HG02798 (cell line): ENCODE measurements at regions not wholly inside any gene's neighbourhood (a gene's known extent, or its start where the extent isn't known, plus 50 kb on each side); places are given as distances from the start of the nearest gene placed in this dataset.
"Not testable (repeated sequence)": the region's sequence is repeated elsewhere in the genome, so short reads cannot be mapped to it uniquely, and the experiment has no call there.

Source experiments
- ATAC-seq: cut with Tn5 transposase; IDR thresholded peaks from one replicate; pipeline ENCODE4 v1.9.1; 2021; ENCODE audit warnings: mild to moderate bottlenecking; ENCODE audit not compliant: unreplicated experiment, poor library complexity

DNA sequence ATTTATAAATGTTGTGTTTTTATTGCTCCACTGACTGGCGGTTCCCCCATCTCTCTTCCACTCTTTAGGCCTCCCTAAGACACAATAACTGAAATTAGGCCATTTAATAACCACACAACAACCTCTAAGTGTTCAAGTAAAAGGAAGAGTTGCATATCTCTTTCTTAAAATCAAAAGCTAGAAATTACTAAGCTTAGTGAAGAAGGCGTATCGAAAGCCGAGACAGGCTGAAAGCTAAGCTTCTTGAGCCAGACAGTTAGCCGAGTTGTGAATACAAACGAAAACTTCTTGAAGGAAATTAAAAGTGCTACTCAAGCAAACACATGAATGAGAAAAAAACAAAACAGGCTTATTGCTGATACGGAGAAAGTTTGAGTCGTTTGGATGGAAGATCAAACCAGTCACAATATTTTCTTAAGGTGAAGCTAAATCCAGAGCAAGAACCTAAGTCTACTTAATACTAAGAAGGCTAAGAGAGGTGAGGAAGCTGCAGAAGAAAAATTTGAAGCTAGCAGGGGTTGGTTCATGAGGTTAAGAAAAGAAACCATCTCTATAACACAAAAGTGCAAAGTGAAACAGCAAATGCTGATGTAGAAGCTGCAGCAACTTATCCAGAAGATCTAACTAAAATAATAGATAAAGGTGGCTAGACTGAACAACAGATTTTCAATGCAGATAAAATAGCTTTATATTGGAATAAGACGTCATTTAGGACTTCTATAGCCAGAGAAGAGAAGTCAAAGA lies 194.0 kb upstream of the TTC29 start:
- peak; percentile 83 for ATAC-seq

DNA sequence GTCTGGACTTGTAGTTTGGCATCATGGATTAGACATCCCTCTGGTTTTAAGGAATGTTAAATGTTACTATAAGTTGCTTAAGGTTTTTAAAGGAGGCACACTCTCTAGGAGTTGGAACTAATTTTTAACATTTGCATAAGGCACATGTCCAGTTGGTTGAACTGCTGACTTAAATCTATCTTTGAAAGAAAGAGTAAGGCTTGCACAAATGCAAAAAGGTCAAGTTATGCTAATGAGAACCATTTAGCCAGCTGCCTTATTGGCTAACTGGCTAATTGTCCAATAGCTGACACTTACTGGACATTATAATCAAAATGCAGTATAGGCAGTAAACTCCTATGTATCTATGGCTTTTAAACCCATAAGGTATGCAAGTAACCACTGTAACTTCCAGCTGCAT lies 206.1 kb upstream of the TTC29 start:
- ATAC-seq: no peak

DNA sequence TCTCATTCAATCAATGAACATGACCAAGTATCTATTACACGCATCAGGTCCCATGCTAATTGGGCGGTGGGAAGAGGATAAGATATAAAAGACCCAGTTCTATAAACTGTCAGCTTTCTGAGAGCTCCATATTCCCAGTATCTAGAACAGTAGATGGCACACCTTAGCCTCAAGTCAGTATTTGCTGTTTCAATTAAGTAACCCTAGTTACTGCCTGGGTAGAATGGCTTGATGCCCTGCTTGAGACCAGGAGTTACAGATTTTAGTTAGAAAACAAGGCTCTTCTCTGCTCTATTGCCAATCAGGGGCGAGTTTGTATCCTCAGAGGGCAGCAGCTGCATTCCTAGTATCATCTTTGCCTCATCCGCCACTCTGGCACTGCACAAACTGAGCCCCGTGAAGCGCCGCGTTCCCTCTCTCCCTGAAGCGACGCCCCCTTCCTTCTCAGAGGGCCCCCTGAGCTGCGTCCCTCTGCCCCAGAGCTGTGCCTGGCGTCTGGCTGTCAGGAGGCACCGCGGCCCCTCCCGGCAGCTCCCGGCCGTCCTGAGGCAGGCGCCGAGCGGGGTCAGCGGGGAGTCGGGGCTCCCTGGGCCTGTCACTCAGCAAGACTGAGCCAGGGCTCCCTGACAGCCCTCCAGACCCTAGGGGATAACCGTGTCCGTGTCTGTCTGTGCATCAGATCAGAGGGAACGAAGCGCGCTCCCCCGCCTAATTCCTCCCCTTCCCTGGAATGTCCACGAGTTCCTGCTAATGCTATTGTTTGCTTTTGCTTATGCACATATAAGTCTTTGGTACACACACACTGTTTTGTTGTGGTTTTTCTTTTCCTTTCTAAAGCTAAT lies 212.4 kb upstream of the TTC29 start:
- no peak for ATAC-seq

DNA sequence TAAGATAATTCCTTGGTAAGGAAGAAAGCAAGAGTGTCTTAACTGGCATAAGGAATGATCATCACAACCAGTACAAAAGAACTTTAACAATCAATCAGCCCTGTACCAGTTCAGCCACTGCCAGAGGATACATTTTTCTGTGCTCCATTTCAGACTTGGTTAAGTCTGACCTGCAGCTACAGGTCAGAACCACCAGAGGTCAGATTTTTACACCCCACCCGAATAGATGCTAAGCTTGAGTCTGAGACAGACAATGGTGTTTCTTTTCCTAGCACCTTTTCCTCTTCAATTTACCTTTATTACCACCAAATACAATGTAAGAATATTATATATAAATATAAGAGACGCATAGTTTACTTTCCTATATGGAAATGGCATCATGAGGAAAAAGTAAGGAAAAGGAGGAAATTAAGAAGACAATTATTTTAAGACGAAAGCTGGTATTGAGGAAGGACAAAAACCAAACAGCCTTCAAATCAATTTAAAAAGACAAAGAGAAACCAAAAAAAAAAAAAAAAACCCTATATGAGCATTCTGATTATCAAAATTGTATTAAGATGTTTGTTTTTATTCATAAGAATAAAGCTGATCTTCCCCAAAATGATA lies 215.3 kb upstream of the TTC29 start:
- peak; percentile 93 for ATAC-seq

DNA sequence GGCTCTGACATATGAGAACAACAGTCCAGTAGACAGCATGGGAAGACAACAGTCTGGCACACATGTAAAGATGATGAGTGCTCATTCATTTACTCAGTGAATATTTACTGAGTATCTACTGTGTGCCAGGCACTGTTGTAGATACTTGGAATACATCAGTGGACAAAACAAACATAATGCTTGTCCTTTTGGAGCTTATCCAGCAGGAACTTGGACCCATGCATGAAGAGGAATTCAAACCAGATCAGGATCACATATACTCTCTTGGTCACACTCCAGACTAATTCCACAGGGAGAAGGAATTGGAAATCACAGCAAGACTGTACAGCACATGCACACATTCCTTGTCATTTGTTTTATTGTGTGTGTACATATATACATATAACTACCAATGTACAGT lies 217.6 kb upstream of the TTC29 start:
- ATAC-seq: no peak

DNA sequence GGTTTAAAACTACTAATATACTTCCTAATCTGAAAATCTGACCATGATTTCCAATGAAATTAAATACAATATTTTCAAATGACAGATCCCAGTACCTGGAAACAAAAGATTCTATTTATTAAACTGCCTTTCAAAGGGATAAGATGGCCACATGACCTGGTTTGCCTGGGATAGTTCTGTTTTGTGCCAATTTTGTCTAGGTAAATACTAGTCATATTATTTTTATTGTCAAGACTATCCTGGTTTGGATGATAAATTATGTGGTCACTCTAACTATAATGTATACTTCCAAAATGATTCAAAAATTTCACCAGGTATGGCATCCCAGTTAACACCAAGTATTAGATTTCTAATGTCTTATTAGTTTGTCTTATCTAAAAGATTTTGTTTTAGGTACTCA lies 222.5 kb upstream of the TTC29 start:
- ATAC-seq: not testable (repeated sequence)

DNA sequence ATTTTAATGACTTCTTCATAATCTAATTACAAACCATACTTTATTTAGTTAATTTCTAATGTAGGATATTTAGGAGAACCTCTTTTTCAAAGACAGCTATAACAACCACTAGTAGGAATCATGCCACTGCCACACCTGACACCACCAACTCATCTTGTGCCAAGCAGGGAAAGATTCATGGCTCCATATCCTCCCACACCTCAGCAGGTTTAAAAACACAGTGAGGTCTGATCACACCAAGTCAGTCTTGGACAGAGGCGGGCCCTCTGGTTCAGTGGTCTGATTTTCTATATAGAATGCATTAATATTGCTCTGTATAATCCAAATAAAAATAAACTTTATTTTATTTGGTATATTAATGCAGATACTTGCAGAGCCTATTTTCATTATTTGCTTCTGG lies 227.7 kb upstream of the TTC29 start:
- ATAC-seq: no peak

DNA sequence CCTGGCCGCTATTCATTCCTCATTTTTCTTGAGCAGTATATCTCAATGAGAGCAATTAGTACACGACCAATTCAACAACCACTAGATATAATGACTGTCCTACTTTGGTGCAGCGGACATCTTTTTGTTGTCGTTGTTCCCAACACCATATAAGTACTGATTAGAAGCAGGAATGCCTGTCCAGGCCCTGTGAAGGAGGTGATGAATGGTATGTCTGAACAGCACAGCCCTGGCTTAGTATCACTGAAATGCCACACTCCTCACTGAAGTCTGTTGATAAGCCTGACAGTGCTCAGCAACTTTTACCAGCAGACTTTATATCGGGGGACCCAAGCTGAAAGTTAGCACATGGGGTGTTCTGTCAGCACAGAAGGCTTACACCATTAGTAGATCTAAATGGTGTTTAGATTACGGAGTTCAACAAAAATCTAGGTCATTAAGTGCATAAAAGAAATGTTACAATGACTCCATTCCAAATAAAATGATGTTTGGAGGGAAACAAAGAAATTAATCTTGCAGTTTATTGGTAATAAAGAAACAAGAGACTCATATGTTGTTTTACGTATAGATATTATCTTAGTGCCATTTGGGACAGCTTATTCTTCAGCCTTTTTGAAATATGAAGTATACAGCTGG lies 228.3 kb upstream of the TTC29 start:
- no peak for ATAC-seq

DNA sequence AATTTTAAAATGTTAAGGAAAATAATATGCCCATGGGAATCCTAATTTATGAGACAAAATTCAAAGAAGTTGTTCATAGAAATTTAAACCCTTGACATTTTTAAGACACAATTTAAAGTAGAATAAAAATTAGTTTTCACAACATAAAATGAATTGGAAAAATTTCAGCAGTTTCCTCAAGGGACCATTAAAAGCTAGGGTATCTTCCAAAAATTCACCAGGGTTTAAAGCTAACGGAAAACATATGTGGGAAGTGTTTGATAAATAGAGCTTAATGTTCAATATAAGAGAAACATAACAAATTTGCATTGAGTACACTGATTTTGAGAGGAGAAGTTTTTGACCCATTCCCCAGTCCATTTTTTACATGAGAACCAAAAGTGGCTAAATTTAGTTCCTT lies 228.9 kb upstream of the TTC29 start:
- no peak for ATAC-seq

DNA sequence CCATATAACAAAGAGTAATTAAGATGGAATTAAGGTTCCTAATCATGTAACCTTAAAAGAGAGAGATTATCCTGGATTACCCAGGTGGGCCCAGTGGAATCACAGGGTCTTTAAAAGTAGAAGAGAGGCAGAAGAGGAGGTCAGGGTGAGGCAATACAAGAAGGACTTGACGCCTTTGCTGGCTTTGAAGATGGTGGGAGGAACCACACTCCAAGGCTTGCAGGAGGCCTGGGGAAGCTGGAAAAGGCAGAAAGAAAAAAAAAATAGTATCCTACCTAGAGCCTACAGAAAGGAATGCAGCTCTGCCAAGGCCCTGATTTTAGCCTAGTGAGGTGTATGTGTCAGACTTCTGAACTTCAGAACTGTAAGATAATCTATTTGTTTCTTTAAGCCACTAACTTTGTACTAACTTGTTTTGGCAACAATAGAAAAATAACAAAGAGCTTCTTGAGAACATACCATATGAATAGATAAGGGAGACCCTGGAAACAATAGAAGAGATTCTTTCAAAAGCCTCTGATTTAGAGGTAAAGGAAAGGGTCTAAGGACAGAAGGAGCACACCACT lies 229.9 kb upstream of the TTC29 start:
- ATAC-seq: no peak

DNA sequence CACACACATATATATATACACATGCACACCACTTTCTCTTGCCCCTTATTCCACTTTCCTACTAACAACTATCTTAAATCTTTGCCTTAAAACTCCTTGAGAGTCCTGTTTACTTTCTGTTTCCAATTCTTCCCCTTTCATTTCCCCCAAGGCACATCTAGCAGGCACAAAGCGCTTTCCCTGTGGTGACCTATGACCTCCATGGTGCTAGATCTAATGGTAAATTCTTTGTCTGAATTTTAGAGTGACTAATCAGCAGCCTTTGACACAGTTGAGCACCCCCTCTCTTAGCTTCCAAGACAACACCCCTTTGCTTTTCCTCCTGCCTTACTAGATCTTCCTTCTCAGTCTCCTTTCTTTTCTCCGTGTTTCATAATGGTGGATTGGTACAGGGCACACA lies 236.4 kb upstream of the TTC29 start:
- no peak for ATAC-seq

DNA sequence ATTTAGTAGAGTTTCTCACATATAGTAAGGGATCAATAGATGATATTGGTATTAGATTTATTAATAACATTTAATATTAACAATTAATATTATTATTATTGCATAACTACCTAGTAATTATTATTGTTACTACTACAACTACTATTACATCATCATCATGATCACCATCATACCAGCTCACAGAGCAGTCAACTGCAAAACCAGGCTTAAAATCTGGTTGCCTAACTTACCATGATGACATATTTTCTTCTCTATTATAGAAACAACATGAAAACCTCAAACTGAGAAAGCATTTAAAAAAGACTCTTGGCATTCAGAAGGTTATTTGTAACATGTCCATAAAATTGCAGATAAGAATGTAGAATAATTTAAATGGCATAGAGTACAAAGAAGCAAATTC lies 247.0 kb upstream of the TTC29 start:
- no peak for ATAC-seq

DNA sequence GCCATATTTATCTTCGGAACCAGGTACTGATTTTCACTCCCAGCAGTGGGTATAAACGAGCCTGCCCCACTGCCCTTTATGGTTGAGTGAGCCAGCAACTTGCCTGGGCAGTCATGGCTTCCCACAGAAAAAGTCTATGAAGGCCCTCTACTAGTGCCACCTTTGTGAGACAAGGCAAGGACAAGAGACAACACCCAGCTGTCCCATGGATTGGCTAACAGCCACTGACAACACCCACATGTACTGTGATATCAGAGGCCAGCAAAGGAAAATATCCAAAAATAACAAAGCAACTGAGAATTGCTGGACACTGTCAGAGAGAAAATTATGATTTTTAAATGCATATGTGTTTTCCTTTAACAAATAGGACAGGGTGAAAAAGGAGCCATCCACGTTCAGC lies 248.4 kb upstream of the TTC29 start:
- no peak for ATAC-seq

DNA sequence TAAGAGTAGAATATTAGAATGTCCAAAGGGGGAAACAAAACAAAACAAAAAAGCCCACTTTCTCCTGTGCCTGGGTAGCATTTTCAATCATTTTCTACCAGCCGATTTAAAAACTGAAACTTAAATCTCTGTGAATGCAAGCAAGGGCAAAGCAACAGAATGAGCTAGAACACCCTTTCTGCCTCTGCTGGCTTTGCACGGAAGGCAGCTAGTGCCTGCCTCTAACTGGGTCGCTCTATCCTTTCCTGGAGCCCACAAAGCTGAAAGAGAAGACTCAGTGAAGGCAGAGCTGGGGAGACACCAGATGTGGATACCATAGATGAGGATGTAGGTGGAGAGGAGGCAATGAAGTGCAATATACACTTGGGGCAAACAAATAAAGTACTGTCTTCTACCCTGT lies 248.9 kb upstream of the TTC29 start:
- no peak for ATAC-seq

DNA sequence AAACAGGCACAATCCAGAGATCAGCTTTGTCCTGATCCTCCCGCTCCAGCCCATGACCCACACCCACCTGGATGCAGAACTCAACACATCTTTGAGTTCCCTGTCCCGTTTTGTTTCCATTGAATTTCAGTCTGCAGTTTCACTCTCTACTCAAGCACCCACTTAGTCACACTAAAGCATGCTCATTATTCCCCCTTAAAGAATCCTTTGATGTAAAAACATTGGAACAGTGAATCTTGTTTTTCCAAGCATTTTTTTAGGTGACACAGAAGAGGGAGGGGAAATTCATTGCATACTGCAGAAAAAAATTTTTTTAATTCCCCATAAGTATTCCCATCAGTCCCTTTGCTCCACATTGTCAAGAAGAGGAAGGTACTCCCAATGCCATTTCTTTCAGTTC lies 249.7 kb upstream of the TTC29 start:
- no peak for ATAC-seq

DNA sequence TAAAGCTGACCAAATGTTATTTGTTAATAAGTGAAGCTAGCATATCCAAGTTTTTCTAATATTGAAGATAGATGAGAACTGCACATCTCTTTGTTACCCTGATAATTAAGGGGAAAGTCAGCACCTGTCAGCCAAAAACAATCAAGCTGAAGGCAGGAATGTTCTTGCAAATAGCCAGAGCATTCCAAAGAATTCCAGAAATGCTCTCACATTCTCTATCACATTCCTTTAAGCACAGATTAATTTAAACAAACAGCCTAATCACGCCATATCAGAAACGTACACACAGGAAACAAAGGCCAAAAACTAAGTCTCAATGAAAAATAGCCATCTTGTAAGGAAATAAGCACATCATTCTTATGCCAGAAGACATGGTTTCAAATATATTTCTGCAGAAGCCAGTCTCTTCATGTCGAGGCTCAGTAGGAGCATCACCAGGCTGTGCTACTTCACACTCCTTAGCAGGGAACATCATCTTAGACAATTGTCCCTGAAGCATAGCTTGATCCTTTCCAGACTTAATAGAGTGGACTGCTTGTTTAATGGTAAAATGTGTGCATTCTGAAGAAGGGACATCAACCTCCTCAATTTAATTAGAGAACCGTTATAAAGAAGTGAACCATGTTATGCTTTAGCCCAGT lies 252.9 kb upstream of the TTC29 start:
- no peak for ATAC-seq

DNA sequence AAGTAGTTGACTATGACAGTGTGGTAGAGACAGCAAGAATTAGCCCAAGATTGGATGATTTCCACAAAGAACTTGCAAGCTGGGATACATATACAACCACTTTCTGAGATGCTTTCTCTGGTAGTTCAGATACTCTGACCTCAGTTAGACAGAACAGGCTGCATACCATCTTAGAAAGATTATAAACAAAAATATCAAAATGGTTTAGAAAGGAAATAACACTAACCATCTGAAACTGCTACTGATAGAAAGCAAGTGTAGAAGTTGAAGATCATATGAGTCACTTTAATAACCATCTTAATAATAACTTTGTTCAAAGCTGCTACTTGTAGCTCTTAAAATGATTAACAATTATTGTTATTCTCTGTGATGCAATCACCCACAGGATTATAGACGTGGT lies 255.4 kb upstream of the TTC29 start:
- ATAC-seq: no peak

DNA sequence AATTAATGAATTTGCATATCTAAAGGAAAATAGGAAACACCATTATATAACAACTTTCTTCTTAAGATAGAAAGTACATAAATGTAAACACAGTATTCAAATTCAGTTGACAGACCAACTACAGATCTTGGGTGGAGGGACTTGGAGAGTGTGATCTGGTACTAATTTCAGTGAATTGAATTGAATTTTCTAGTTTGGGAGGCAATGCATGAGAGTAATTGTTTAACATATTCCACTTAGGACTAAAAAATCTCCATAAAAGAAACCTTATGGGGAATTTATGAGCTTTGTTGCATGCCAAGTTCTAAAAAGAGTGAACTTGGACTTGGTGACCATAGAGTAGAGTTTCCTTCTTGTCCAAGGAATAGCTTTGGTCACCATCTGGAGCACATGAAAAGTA lies 261.1 kb upstream of the TTC29 start:
- no peak for ATAC-seq

DNA sequence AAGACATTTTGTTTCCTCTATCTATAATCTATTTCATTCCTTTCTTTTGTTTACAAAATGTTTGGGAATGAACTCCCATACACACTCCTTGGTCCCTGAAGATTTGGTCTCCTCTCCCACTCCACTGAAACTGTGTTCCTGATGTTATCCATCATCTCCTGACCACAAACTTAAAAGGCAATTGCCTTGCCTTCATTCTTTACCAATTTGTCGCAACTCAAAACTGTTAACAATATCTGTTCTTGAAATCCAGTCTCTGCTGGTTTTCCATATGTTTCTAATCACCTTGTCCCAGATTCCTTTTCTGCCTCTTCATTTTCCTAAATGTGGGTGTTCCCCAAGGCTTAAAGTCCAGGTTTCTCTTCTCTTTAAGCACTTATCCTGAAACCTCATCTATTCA lies 262.2 kb upstream of the TTC29 start:
- no peak for ATAC-seq

DNA sequence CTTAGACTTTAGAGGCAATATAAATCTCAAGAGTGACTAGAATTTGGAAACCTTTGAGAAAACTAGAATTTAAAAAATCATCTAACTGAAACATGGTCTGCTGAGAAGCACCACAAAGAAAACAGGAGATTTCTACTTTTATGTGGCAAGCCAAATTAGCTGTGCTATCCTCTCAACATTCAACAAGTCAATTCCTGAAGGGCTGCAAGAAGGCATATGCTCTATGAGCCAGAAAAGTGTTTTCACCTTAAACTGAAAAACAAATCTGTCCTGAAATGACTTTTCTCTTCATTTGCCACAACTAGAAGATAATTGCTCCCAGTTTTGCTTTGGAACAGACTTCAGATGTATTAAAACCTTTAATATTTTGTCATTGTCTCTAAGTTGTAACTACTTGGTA lies 263.2 kb upstream of the EDNRA start:
- ATAC-seq: no peak
